ENCODE measurements at regions not wholly inside any gene's neighbourhood (a gene's known extent, or its start where the extent isn't known, plus 50 kb on each side); places are given as distances from the start of the nearest gene placed in this dataset.

DNA sequence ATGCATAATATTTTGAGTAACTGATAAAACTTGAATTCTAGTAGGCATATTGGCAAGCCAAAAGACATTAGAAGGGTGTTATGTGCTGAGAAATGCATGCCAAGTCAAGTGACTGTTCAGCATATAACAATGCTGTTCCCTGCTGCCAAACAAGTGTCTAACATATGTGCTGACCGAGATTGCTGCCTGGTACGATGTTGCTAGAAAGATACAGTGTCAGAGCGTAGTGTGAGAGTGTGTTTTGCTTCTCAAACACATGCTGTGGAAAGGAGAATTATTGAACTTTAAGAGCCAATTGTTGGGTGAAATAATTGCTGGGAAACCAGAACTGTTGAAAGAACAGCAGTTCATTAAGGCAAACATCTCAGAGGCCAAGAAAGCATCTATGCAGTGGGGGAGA, 71.3 kb upstream of the GRIA4 start:
- POLR2A ChIA-PET = no interaction called here
- in situ Hi-C loops (cut with HindIII; ENCODE audit: low pct_unique_long_range_greater_than_20kb, low sequenced_read_pairs) = no loop called here
- no peak for DNase-seq (ENCODE audit: low read depth, low spot score)
- no peaks in the 10 kb centered on the region for H3K9me3 ChIP-seq (ENCODE audit: control insufficient read depth, insufficient read depth, low read depth, low read length)
- TF ChIP-seq TCF7L2 (IDR thresholded peaks at IDR 0.05; ENCODE audit: low read depth, low read length) (no peak), CTCF (IDR thresholded peaks at IDR 0.05) (no peak), REST (IDR thresholded peaks at IDR 0.05; ENCODE audit: insufficient read depth in 1 of 2, low read depth in 2 of 2, low read length in 1 of 2) (no peak), SIN3A (IDR thresholded peaks at IDR 0.05; ENCODE audit: borderline replicate concordance, insufficient read depth, low read depth, low read length) (no peak), POLR2AphosphoS5 (IDR thresholded peaks at IDR 0.05; ENCODE audit: low read depth, low read length) (no peak)
- no peak overlapping the region for H3K27ac ChIP-seq (ENCODE audit: low read length)
- ATAC-seq = no peak
- no peaks in the 10 kb centered on the region for H3K4me1 ChIP-seq (ENCODE audit: control insufficient read depth, insufficient read depth, low read length)
- intact Hi-C loops (cut with micrococcal nuclease; ENCODE audit: unreplicated experiment) = no loop called here
- no peaks in the 10 kb centered on the region for H3K36me3 ChIP-seq (ENCODE audit: control insufficient read depth, insufficient read depth, low read length)
- peaks cover 9% of the 10 kb centered on the region; the same call in 1 of the 2 replicates for H3K27me3 ChIP-seq (ENCODE audit: control insufficient read depth, insufficient read depth, low read length)
- CTCF ChIA-PET = interaction anchor here (0.7 kb wide), 1 partner anchor 81 kb away, joined by 3 read pairs; no protein-coding TSS in a partner anchor
- no TSS peak for BruUV-seq (replicated peaks)
- no peak overlapping the region for H3K4me3 ChIP-seq (ENCODE audit: low read depth in 2 of 2, low read length in 2 of 2)

GRCh38 chr11:105537531-105537930, 72.3 kb upstream of the GRIA4 start:
- no peaks in the 10 kb centered on the region for H3K36me3 ChIP-seq (ENCODE audit: control insufficient read depth, insufficient read depth, low read length)
- intact Hi-C loops (cut with micrococcal nuclease; ENCODE audit: unreplicated experiment) (no loop called here), in situ Hi-C loops (cut with HindIII; ENCODE audit: low pct_unique_long_range_greater_than_20kb, low sequenced_read_pairs) (no loop called here)
- no peak overlapping the region for H3K4me3 ChIP-seq (ENCODE audit: low read depth in 2 of 2, low read length in 2 of 2)
- no peaks in the 10 kb centered on the region for H3K9me3 ChIP-seq (ENCODE audit: control insufficient read depth, insufficient read depth, low read depth, low read length)
- TF ChIP-seq TCF7L2 (IDR thresholded peaks at IDR 0.05; ENCODE audit: low read depth, low read length) (no peak), CTCF (IDR thresholded peaks at IDR 0.05) (no peak), REST (IDR thresholded peaks at IDR 0.05; ENCODE audit: insufficient read depth in 1 of 2, low read depth in 2 of 2, low read length in 1 of 2) (no peak), POLR2AphosphoS5 (IDR thresholded peaks at IDR 0.05; ENCODE audit: low read depth, low read length) (no peak), SIN3A (IDR thresholded peaks at IDR 0.05; ENCODE audit: borderline replicate concordance, insufficient read depth, low read depth, low read length) (no peak)
- no peak for ATAC-seq
- CTCF ChIA-PET = no interaction called here
- no TSS peak for BruUV-seq (replicated peaks)
- no peak for DNase-seq (ENCODE audit: low read depth, low spot score)
- POLR2A ChIA-PET = no interaction called here
- H3K27me3 ChIP-seq (ENCODE audit: control insufficient read depth, insufficient read depth, low read length) = peaks cover 2% of the 10 kb centered on the region; the same call in 1 of the 2 replicates
- no peaks in the 10 kb centered on the region for H3K4me1 ChIP-seq (ENCODE audit: control insufficient read depth, insufficient read depth, low read length)
- no peak overlapping the region for H3K27ac ChIP-seq (ENCODE audit: low read length)
